ENCODE measurements at regions not wholly inside any gene's neighbourhood (a gene's known extent, or its start where the extent isn't known, plus 50 kb on each side); places are given as distances from the start of the nearest gene placed in this dataset.

GRCh38 chr3:55245351-55245750, 241.8 kb downstream of the WNT5A start (continued):
- TF ChIP-seq MYC (IDR thresholded peaks at IDR 0.05; ENCODE audit: low read depth, low read length) (no peak), MYC (CRISPR knock-in tag; IDR thresholded peaks at IDR 0.05; ENCODE audit: borderline replicate concordance, low read depth) (no peak), RFX1 (IDR thresholded peaks at IDR 0.05) (no peak), ID3 (CRISPR knock-in tag; IDR thresholded peaks at IDR 0.05) (no peak), ID3 (tag; IDR thresholded peaks at IDR 0.05) (no peak), ZNF699 (CRISPR knock-in tag; IDR thresholded peaks at IDR 0.05; ENCODE audit: insufficient replicate concordance) (no peak), ZSCAN29 (IDR thresholded peaks at IDR 0.05) (no peak), PCBP2 (IDR thresholded peaks at IDR 0.05; ENCODE audit: low read depth, low read length, poor library complexity, severe bottlenecking) (no peak), NR2F6 (CRISPR knock-in tag; IDR thresholded peaks at IDR 0.05) (no peak)

DNA sequence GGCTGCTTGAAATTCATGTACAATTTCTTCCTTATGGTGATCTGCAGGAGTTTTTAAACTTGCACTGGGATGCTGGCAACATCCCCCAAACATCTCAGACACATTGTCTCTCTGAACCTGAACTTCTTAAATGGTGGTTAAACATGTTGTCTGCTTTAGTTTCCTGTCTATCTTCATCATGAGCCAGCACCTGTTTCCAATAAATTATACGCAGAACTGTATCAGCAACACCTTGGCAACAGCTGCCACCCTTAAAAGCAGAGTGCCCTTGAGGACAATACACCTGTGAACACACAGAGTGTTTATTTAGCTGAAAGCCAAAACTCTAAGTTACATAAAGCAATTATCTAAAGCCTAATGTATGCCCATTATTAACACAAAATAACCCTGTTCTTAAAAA, 242.9 kb downstream of the WNT5A start:
- POLR2A ChIA-PET, result no interaction called here
- no TSS peak for BruUV-seq (replicated peaks)
- Histone ChIP-seq H3K9ac (ENCODE audit: insufficient read depth in 1 of 2, low read depth in 2 of 2, low read length in 2 of 2) (no peak overlapping the region), H3K4me3 (no peak overlapping the region), H3K27ac (ENCODE audit: extremely low read depth, low read depth, low read length) (no peak overlapping the region), H3K27me3 (ENCODE audit: control insufficient read depth in 2 of 2, insufficient read depth in 2 of 2, low read length in 2 of 2) (no peaks in the 10 kb centered on the region), H4K20me1 (replicated peaks; ENCODE audit: control insufficient read depth, insufficient read depth, low read length) (no peaks in the 10 kb centered on the region), H3K9me3 (replicated peaks; ENCODE audit: control insufficient read depth, insufficient read depth, low read depth, low read length) (no peaks in the 10 kb centered on the region), H3K4me2 (ENCODE audit: insufficient read depth, low read length) (no peak overlapping the region), H3K36me3 (ENCODE audit: control insufficient read depth, insufficient read depth, low read length) (no peaks in the 10 kb centered on the region), H3K4me1 (replicated peaks in 1 of 2; ENCODE audit: control insufficient read depth in 2 of 2, insufficient read depth in 2 of 2, low read length in 2 of 2) (no peaks in the 10 kb centered on the region), H3K79me2 (ENCODE audit: control insufficient read depth, insufficient read depth, low read length) (no peaks in the 10 kb centered on the region), H2AFZ (ENCODE audit: low read depth, low read length) (no peak overlapping the region), H3K9me1 (ENCODE audit: control insufficient read depth, insufficient read depth, low read length) (no peaks in the 10 kb centered on the region)
- in situ Hi-C loops (cut with MboI), result no loop called here
- TF ChIP-seq MAFK (IDR thresholded peaks at IDR 0.05; ENCODE audit: low read length), result no peak
- TF ChIP-seq HNRNPH1 (optimal IDR thresholded peaks at IDR 0.05; ENCODE audit: low read depth, low read length), result no peak
- TF ChIP-seq KDM5B (IDR thresholded peaks at IDR 0.05; ENCODE audit: insufficient replicate concordance, low read depth, low read length), result no peak
- TF ChIP-seq SRSF7 (optimal IDR thresholded peaks at IDR 0.05; ENCODE audit: low read depth, low read length), result no peak
- no peak for TF ChIP-seq ZNF274 (IDR thresholded peaks at IDR 0.05; ENCODE audit: borderline replicate concordance, low read depth, low read length)
- no peak for TF ChIP-seq SMARCB1 (IDR thresholded peaks at IDR 0.05; ENCODE audit: insufficient read length, low read depth)
- CTCF ChIA-PET (ENCODE audit: low intra/inter-chr PET ratio), result no interaction called here
- 0% methylated on average over 1 of the region's 1 CpG for WGBS (ENCODE audit: insufficient coverage, low coverage, missing lambda C conversion rate)
- no peak for ATAC-seq
- no peak for FAIRE-seq
- intact Hi-C loops (cut with micrococcal nuclease), result no loop called here
- DNase-seq (ENCODE audit: extremely low read depth in 1 of 4, low spot score in 3 of 4), result no peak
